ENCODE measurements at regions not wholly inside any gene's neighbourhood (a gene's known extent, or its start where the extent isn't known, plus 50 kb on each side); places are given as distances from the start of the nearest gene placed in this dataset.

- H3K4me3 Mint-ChIP-seq: no peak overlapping the region
- no peak for DNase-seq (ENCODE audit: low spot score)
- no peaks in the 10 kb centered on the region for H3K9me3 Mint-ChIP-seq
- H3K27ac Mint-ChIP-seq: no peak overlapping the region
- no peak for ATAC-seq
- peaks cover 47% of the 10 kb centered on the region for H3K4me1 Mint-ChIP-seq
- CTCF ChIA-PET: interaction anchor here (0.9 kb wide), 1 partner anchor 1032 kb away, joined by 3 read pairs; no protein-coding TSS in a partner anchor
- no peaks in the 10 kb centered on the region for H3K36me3 Mint-ChIP-seq
- no peak for TF ChIP-seq SP1 (CRISPR knock-in tag; conservative IDR thresholded peaks at IDR 0.05)
- no peak for TF ChIP-seq KAT7 (CRISPR knock-in tag; IDR thresholded peaks at IDR 0.05; ENCODE audit: borderline replicate concordance)
- no peak for TF ChIP-seq IRF2 (CRISPR knock-in tag; IDR thresholded peaks at IDR 0.05; ENCODE audit: borderline replicate concordance, low read depth)
- TF ChIP-seq RELA (CRISPR knock-in tag; IDR thresholded peaks at IDR 0.05; ENCODE audit: borderline replicate concordance): no peak
- TF ChIP-seq MAX (CRISPR knock-in tag; IDR thresholded peaks at IDR 0.05): no peak
- TF ChIP-seq ATF6 (CRISPR knock-in tag; IDR thresholded peaks at IDR 0.05): no peak
- no peak for TF ChIP-seq ZNF423 (CRISPR knock-in tag; IDR thresholded peaks at IDR 0.05)
- TF ChIP-seq ZNF263 (CRISPR knock-in tag; IDR thresholded peaks at IDR 0.05; ENCODE audit: low read depth): no peak
- TF ChIP-seq NR2C2 (CRISPR knock-in tag; IDR thresholded peaks at IDR 0.05): no peak
- TF ChIP-seq CTCF (IDR thresholded peaks at IDR 0.05): no peak
- no peak for TF ChIP-seq ZBTB21 (CRISPR knock-in tag; IDR thresholded peaks at IDR 0.05; ENCODE audit: borderline replicate concordance)
- TF ChIP-seq PRDM15 (CRISPR knock-in tag; IDR thresholded peaks at IDR 0.05): no peak
- TF ChIP-seq HMGXB4 (CRISPR knock-in tag; IDR thresholded peaks at IDR 0.05): no peak
- no peak for TF ChIP-seq STAT6 (CRISPR knock-in tag; conservative IDR thresholded peaks at IDR 0.05; ENCODE audit: low read depth)
- no peak for TF ChIP-seq ZBTB43 (CRISPR knock-in tag; IDR thresholded peaks at IDR 0.05)
- POLR2A ChIA-PET: no interaction called here
- H3K27me3 Mint-ChIP-seq (ENCODE audit: low read depth): no peaks in the 10 kb centered on the region; the same call in 1 of the 2 replicates
These were observed 1063.1 kb downstream of the BCL11B start for GRCh38 chr14:98208943-98209342.

Data from WTC11 (cell line).